Smooth muscle cell (in vitro differentiated cells): ENCODE measurements at regions not wholly inside any gene's neighbourhood (a gene's known extent, or its start where the extent isn't known, plus 50 kb on each side); places are given as distances from the start of the nearest gene placed in this dataset.

Experiments
- DNase-seq: peaks from one replicate; lab custom pipeline; 2025; ENCODE audit not compliant: unreplicated experiment; lab: John Stamatoyannopoulos, UW
- H2AFZ ChIP-seq: fragments of 200-600 bp; sonication (generic); 2 replicates; pipeline ENCODE4 v1.6.0; 2016; ENCODE audit warnings: antibody characterized with exemption, low read depth, mild to moderate bottlenecking
- H3F3A ChIP-seq: fragments of 200-600 bp; sonication (generic); 2 replicates; pipeline ENCODE4 v1.6.0; 2017; ENCODE audit warnings: antibody characterized with exemption, low read depth
- H3K27ac ChIP-seq: fragments of 200-600 bp; sonication (generic); 2 replicates; pipeline ENCODE4 v1.5.1; 2016; ENCODE audit warnings: low read depth, mild to moderate bottlenecking
- H3K27me3 ChIP-seq: fragments of 200-600 bp; sonication (generic); 2 replicates; pipeline ENCODE4 v1.6.1; 2016; ENCODE audit warnings: low read depth, mild to moderate bottlenecking
- H3K36me3 ChIP-seq: fragments of 200-600 bp; sonication (generic); 2 replicates; pipeline ENCODE4 v1.5.1; 2016; ENCODE audit warnings: low read depth
- H3K4me1 ChIP-seq: fragments of 200-600 bp; sonication (generic); 2 replicates; pipeline ENCODE4 v1.5.1; 2016; ENCODE audit warnings: low read depth
- H3K4me2 ChIP-seq: fragments of 200-600 bp; sonication (generic); 2 replicates; pipeline ENCODE4 v1.6.0; 2016; ENCODE audit warnings: mild to moderate bottlenecking
- H3K4me3 ChIP-seq: fragments of 200-600 bp; sonication (generic); 2 replicates; pipeline ENCODE4 v1.5.1; 2016; ENCODE audit warnings: mild to moderate bottlenecking
- H3K79me2 ChIP-seq: fragments of 200-600 bp; sonication (generic); 2 replicates; pipeline ENCODE4 v1.6.0; 2016; ENCODE audit warnings: low read depth, mild to moderate bottlenecking
- H3K9ac ChIP-seq: fragments of 200-600 bp; sonication (generic); 2 replicates; pipeline ENCODE4 v1.6.0; 2016; ENCODE audit warnings: low read depth
- H3K9me3 ChIP-seq: fragments of 200-600 bp; sonication (generic); replicated peaks from 2 replicates; pipeline ENCODE4 v1.5.1; 2016; ENCODE audit warnings: low read depth
- H4K20me1 ChIP-seq: fragments of 200-600 bp; sonication (generic); 2 replicates; pipeline ENCODE4 v1.6.0; 2016; ENCODE audit warnings: low read depth
- CTCF ChIP-seq: fragments of 200-600 bp; sonication (generic); IDR thresholded peaks from 2 replicates; pipeline ENCODE4 v1.5.1; 2017; ENCODE audit warnings: borderline replicate concordance, mild to moderate bottlenecking, antibody characterized with exemption; ENCODE audit not compliant: insufficient read depth, poor library complexity, severe bottlenecking
- WGBS: methylation state at CpG from one replicate; pipeline ENCODE4 v1.1.7; 2016; ENCODE audit warnings: low lambda C conversion rate; 5-methylcytosine and 5-hydroxymethylcytosine counted together

GRCh38 chr6:92715991-92716390 lies 703.4 kb downstream of the EPHA7 start:
- no peak for TF ChIP-seq CTCF
- no peak overlapping the region for H3K9ac ChIP-seq
- no peaks in the 10 kb centered on the region for H3K4me1 ChIP-seq
- no peaks in the 10 kb centered on the region for H3K79me2 ChIP-seq
- no peak overlapping the region for H3K27ac ChIP-seq
- peak overlapping the region; percentile 65 for H2AFZ ChIP-seq
- H3K36me3 ChIP-seq: no peaks in the 10 kb centered on the region
- no peaks in the 10 kb centered on the region for H4K20me1 ChIP-seq
- H3F3A ChIP-seq: no peaks in the 10 kb centered on the region
- no peak overlapping the region for H3K4me2 ChIP-seq
- H3K9me3 ChIP-seq: no peaks in the 10 kb centered on the region
- no peaks in the 10 kb centered on the region for H3K27me3 ChIP-seq
- no peak for DNase-seq
- H3K4me3 ChIP-seq: no peak overlapping the region

GRCh38 chr6:92714346-92714745 lies 705.0 kb downstream of the EPHA7 start:
- Histone ChIP-seq H2AFZ (no peak overlapping the region), H3F3A (no peaks in the 10 kb centered on the region), H3K9ac (no peak overlapping the region), H3K27me3 (no peaks in the 10 kb centered on the region), H3K4me1 (no peaks in the 10 kb centered on the region), H3K27ac (no peak overlapping the region), H3K4me3 (no peak overlapping the region), H4K20me1 (no peaks in the 10 kb centered on the region), H3K4me2 (no peak overlapping the region), H3K9me3 (no peaks in the 10 kb centered on the region), H3K79me2 (no peaks in the 10 kb centered on the region), H3K36me3 (no peaks in the 10 kb centered on the region)
- TF ChIP-seq CTCF: no peak
- DNase-seq: no peak

- no peak overlapping the region for H2AFZ ChIP-seq
- H3F3A ChIP-seq: no peaks in the 10 kb centered on the region
- no peak overlapping the region for H3K9ac ChIP-seq
- H3K36me3 ChIP-seq: no peaks in the 10 kb centered on the region
- H3K27me3 ChIP-seq: no peaks in the 10 kb centered on the region
- no peak overlapping the region for H3K4me3 ChIP-seq
- H4K20me1 ChIP-seq: no peaks in the 10 kb centered on the region
- no peak for TF ChIP-seq CTCF
- no peaks in the 10 kb centered on the region for H3K4me1 ChIP-seq
- no peak overlapping the region for H3K4me2 ChIP-seq
- H3K9me3 ChIP-seq: no peaks in the 10 kb centered on the region
- DNase-seq: no peak
- H3K27ac ChIP-seq: no peak overlapping the region
- 68% methylated on average over 3 of the region's 3 CpGs for WGBS
- H3K79me2 ChIP-seq: no peaks in the 10 kb centered on the region
Measured at GRCh38 chr6:92710048-92710447, 709.3 kb downstream of the EPHA7 start.

GRCh38 chr6:92708945-92709344 lies 710.4 kb downstream of the EPHA7 start:
- no peaks in the 10 kb centered on the region for H3F3A ChIP-seq
- 93% methylated on average over 1 of the region's 1 CpG for WGBS
- DNase-seq: no peak

More at GRCh38 chr6:92708945-92709344, 710.4 kb downstream of the EPHA7 start:
- no peaks in the 10 kb centered on the region for H3K27me3 ChIP-seq
- no peaks in the 10 kb centered on the region for H3K79me2 ChIP-seq
- no peaks in the 10 kb centered on the region for H4K20me1 ChIP-seq
- H3K9ac ChIP-seq: no peak overlapping the region
- H3K36me3 ChIP-seq: no peaks in the 10 kb centered on the region
- H3K4me1 ChIP-seq: no peaks in the 10 kb centered on the region
- no peaks in the 10 kb centered on the region for H3K9me3 ChIP-seq
- H3K4me2 ChIP-seq: no peak overlapping the region
- TF ChIP-seq CTCF: no peak
- no peak overlapping the region for H2AFZ ChIP-seq
- no peak overlapping the region for H3K4me3 ChIP-seq
- H3K27ac ChIP-seq: no peak overlapping the region
